ENCODE measurements at regions not wholly inside any gene's neighbourhood (a gene's known extent, or its start where the extent isn't known, plus 50 kb on each side); places are given as distances from the start of the nearest gene placed in this dataset.

DNA sequence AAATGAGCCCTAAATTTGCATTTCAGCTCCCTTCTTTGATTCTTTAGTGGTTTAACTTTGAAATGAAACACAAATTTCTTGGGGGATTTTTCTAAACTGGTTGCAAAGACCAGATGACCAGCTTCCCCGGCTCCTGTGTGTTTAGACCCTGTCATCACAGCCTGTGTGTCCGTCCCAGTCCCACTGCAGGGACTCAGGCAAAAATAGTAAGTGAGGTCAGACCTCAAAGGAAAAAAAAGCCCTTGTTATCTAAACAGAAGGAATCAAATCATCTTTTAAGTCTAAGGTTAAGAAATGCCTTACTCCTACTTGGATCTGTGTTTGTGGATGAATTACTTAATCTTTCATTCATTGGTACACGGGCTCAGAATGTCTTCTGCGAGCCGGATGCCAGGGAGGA, 423.7 kb downstream of the LPIN1 start:
- Histone ChIP-seq H3K4me1 (ENCODE audit: control insufficient read depth, insufficient read depth, low read length) (peaks cover 6% of the 10 kb centered on the region; the same call in 1 of the 2 replicates), H3K27ac (ENCODE audit: low read length) (peak overlapping the region; percentile 54; the same call in 1 of the 2 replicates), H3K27me3 (ENCODE audit: control insufficient read depth, insufficient read depth, low read length) (no peaks in the 10 kb centered on the region), H3K36me3 (ENCODE audit: control insufficient read depth, insufficient read depth, low read length) (no peaks in the 10 kb centered on the region), H3K4me3 (ENCODE audit: low read depth in 2 of 2, low read length in 2 of 2) (no peak overlapping the region), H3K9me3 (ENCODE audit: control insufficient read depth, insufficient read depth, low read depth, low read length) (no peaks in the 10 kb centered on the region)
- intact Hi-C loops (cut with micrococcal nuclease; ENCODE audit: unreplicated experiment) = loop anchor here (10.0 kb wide), 1 partner anchor 545 kb away; the partner anchor contains the start of gene TRIB2
- ChIA-PET CTCF (no interaction called here), POLR2A (no interaction called here)
- BruUV-seq (replicated peaks) = no TSS peak
- ATAC-seq = no peak
- no peak for TF ChIP-seq SIN3A (IDR thresholded peaks at IDR 0.05; ENCODE audit: borderline replicate concordance, insufficient read depth, low read depth, low read length)
- TF ChIP-seq POLR2AphosphoS5 (IDR thresholded peaks at IDR 0.05; ENCODE audit: low read depth, low read length) = no peak
- TF ChIP-seq, protein P1, sequence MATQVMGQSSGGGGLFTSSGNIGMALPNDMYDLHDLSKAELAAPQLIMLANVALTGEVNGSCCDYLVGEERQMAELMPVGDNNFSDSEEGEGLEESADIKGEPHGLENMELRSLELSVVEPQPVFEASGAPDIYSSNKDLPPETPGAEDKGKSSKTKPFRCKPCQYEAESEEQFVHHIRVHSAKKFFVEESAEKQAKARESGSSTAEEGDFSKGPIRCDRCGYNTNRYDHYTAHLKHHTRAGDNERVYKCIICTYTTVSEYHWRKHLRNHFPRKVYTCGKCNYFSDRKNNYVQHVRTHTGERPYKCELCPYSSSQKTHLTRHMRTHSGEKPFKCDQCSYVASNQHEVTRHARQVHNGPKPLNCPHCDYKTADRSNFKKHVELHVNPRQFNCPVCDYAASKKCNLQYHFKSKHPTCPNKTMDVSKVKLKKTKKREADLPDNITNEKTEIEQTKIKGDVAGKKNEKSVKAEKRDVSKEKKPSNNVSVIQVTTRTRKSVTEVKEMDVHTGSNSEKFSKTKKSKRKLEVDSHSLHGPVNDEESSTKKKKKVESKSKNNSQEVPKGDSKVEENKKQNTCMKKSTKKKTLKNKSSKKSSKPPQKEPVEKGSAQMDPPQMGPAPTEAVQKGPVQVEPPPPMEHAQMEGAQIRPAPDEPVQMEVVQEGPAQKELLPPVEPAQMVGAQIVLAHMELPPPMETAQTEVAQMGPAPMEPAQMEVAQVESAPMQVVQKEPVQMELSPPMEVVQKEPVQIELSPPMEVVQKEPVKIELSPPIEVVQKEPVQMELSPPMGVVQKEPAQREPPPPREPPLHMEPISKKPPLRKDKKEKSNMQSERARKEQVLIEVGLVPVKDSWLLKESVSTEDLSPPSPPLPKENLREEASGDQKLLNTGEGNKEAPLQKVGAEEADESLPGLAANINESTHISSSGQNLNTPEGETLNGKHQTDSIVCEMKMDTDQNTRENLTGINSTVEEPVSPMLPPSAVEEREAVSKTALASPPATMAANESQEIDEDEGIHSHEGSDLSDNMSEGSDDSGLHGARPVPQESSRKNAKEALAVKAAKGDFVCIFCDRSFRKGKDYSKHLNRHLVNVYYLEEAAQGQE (IDR thresholded peaks at IDR 0.05; ENCODE audit: insufficient read depth in 1 of 2, low read depth in 2 of 2, low read length in 1 of 2) = no peak
- no peak for TF ChIP-seq TCF7L2 (IDR thresholded peaks at IDR 0.05; ENCODE audit: low read depth, low read length)
- TF ChIP-seq, protein P2, sequence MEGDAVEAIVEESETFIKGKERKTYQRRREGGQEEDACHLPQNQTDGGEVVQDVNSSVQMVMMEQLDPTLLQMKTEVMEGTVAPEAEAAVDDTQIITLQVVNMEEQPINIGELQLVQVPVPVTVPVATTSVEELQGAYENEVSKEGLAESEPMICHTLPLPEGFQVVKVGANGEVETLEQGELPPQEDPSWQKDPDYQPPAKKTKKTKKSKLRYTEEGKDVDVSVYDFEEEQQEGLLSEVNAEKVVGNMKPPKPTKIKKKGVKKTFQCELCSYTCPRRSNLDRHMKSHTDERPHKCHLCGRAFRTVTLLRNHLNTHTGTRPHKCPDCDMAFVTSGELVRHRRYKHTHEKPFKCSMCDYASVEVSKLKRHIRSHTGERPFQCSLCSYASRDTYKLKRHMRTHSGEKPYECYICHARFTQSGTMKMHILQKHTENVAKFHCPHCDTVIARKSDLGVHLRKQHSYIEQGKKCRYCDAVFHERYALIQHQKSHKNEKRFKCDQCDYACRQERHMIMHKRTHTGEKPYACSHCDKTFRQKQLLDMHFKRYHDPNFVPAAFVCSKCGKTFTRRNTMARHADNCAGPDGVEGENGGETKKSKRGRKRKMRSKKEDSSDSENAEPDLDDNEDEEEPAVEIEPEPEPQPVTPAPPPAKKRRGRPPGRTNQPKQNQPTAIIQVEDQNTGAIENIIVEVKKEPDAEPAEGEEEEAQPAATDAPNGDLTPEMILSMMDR (IDR thresholded peaks at IDR 0.05) = no peak
- in situ Hi-C loops (cut with HindIII; ENCODE audit: low pct_unique_long_range_greater_than_20kb, low sequenced_read_pairs) = no loop called here
- DNase-seq (ENCODE audit: low read depth, low spot score) = no peak

DNA sequence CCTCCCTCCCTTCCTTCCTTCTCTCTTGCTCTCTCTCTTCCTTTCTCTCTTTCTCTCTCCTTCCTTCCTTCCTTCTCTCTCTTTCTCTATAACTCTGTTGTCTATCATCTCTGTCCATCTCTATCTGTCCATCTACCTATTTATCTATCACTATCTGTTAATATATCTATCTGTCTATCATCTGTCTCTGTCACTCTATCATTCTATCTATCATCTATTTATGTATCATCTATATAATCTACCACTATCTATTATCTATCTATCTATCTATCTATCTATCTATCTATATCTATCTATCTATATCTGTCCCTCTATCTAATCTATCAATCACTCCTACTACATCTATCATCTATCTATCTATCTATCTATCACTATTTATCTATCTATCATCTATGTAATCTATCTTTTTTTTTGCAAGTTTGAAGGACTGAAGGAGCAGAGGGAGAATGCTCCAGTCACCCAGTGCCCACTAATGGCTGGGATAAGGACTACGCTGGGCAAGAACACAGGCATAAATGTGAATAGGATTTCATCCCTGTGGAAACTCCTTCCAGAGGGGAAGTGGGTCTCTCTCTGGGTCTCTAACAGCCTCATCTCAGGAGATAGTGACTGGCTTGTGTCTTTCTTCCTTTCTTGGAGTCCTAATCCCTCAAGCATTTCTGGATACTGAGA, 427.0 kb downstream of the LPIN1 start:
- DNase-seq (ENCODE audit: low read depth, low spot score) (no peak), ATAC-seq (no peak)
- Histone ChIP-seq H3K36me3 (ENCODE audit: control insufficient read depth, insufficient read depth, low read length) (no peaks in the 10 kb centered on the region), H3K27me3 (ENCODE audit: control insufficient read depth, insufficient read depth, low read length) (no peaks in the 10 kb centered on the region), H3K9me3 (ENCODE audit: control insufficient read depth, insufficient read depth, low read depth, low read length) (no peaks in the 10 kb centered on the region), H3K4me3 (ENCODE audit: low read depth in 2 of 2, low read length in 2 of 2) (no peak overlapping the region), H3K27ac (ENCODE audit: low read length) (no peak overlapping the region), H3K4me1 (ENCODE audit: control insufficient read depth, insufficient read depth, low read length) (peaks cover 21% of the 10 kb centered on the region)
- in situ Hi-C loops (cut with HindIII; ENCODE audit: low pct_unique_long_range_greater_than_20kb, low sequenced_read_pairs) = no loop called here
- POLR2A ChIA-PET = no interaction called here
- TF ChIP-seq, protein P2 (IDR thresholded peaks at IDR 0.05) = peak; percentile 56
- TF ChIP-seq SIN3A (IDR thresholded peaks at IDR 0.05; ENCODE audit: borderline replicate concordance, insufficient read depth, low read depth, low read length) = no peak
- BruUV-seq (replicated peaks) = no TSS peak
- CTCF ChIA-PET = no interaction called here
- intact Hi-C loops (cut with micrococcal nuclease; ENCODE audit: unreplicated experiment) = loop anchor here (10.0 kb wide), 1 partner anchor 541 kb away; the partner anchor contains the start of gene TRIB2

Measured in Panc1 (cell line).